CD4-positive, alpha-beta T cell treated with Interleukin-17A for 1 hour (primary cell): ENCODE measurements at regions not wholly inside any gene's neighbourhood (a gene's known extent, or its start where the extent isn't known, plus 50 kb on each side); places are given as distances from the start of the nearest gene placed in this dataset.

Experiments used
- DNase-seq: peaks from one replicate; pipeline ENCODE4 v3.0.0-alpha.2; 2020

DNA sequence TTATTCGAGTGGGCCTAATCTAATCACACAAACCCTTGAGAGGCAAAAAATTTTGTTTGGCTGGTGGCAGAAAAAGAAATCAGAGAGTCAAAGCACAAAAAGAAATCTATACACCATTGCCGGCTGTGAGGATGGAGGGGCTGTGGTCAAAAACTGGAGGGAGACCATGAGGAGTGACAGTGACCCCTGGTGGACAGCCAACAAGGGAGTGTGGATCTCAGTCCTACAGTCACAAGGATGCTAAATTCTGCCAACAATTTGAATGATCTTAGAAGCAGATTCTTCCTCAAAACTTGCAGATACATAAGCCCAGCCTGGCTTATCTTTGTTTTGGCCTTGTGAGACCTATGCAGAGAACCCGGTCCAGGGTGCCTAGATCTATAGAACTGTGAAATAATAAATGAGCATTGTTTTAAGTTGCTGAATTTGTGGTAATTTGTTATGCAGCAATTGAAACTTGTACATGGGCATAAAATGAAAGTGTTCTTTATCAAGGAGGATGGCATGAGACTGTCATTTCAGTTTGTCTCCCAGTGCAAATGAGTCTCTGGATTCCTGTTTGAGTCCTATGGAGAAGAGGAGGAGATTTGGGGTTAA, 103.0 kb upstream of the ARHGEF26 start:
- DNase-seq = peak; percentile 21

- no peak for DNase-seq
Observed at GRCh38 chr3:154022606-154023005, 98.6 kb upstream of the ARHGEF26 start.

DNA sequence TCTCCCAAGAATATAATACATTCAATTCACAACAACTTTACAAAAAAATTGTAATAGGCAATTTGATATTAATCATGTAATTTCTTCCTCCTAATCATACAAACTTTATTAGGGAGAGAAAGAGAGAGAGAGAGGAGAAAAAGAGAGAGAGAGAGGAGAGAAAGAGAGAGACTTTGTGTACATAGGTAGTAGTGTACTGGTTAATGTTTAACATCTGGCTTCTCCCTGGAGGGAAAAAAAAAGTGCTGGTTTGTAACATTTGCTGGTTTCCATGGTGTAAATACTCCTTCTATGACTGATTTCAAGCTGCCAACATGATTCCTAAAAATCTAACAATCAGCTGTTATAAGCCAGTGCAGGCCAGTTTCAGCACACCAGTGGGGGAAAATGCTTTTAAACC, 98.0 kb upstream of the ARHGEF26 start:
- DNase-seq = no peak

DNA sequence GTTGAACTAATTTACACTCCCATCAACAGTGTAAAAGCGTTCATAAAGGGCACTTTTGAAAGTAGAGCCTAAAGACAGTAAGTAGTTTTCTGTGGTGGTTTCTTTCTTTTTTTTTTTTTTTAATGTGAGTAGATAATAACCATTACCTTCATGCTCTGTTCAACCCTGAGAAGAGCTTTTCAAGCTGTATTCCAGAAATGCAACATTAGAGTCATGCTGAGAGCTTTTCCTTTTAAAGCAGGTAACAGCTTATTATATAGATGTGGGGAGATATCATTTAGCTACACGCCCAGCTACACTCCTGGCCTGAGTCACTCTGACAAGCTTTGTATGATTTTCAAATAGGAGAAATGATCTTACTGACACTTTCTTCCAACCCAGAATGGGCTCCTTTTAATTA, 96.2 kb upstream of the ARHGEF26 start:
- DNase-seq = no peak

DNA sequence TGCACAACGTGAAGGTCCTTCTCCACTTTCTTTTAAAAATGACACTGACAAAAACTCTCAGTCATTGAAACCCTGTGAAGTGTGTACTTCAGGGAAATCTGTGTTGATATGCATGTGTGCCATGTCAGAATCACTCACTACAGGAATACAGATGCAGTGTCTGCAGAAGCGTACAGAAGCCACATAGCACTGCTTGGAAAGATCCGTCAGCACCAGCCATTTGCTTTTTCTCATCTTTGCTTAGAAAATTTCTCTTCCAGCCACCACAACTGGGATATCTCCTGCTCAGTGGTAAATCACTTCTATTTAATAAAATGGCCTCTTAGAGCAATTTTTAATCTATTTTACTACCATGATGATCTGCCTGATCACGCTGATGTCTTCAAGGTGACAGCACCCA, 91.3 kb upstream of the ARHGEF26 start:
- DNase-seq = no peak

- DNase-seq = no peak
Observed at GRCh38 chr3:154034797-154035330, 86.3 kb upstream of the ARHGEF26 start.

DNA sequence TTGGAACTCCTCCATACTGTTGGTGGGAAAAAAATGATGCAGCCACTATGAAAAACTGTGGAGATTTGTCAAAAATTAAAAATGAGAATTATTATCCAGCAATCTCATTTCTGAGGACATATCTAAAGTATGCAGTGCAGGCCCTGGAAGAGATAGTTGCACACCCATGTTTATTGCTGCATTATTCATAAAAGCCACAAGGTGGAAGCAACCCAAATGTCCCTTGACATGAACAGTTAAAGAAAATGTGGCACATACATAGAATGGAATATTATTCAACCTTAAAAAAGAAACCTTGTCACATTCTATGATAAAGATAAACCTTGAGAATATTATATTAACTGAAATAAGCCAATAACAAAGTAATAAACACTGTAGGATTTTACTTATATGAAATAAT, 80.9 kb upstream of the ARHGEF26 start:
- no peak for DNase-seq

DNA sequence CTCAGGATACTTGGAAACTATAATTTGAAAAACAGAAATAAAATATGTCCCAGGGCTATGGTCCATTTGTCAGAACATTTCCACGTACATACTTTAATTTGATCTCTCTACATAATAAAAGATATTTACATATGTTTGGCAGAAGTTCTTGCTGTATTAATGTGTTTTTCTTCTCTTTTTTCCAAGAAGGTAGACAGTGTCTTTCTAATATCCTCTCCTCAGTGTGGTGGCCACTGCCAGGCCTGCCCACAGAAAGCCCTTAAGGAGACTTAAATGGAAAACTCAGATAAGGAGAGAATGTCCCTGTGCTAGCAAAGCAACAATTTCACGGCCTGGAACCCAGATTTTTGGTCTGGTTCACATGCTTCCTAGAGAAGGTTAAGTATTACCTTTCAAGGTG, 76.5 kb upstream of the ARHGEF26 start:
- DNase-seq = no peak

DNA sequence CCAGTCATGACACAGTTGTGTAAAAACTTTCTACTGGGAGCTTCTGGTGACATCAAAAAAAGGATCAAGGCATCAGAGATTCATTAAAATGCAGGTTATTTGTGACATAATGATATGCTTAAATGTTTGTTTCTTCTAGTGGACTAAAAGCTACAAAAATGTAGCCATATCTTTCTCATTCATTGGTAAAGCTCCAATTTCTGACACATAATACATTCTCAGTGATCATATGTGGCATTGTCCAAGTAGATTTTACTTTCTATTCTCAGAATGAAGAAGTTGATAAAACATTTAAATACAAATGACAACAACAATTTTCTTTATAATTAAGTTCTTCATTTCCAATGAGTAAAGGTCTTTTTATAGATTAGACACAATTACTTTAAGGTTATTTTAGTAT, 71.0 kb upstream of the ARHGEF26 start:
- no peak for DNase-seq

GRCh38 chr3:154050766-154051165, 70.4 kb upstream of the ARHGEF26 start:
- no peak for DNase-seq

GRCh38 chr3:154059833-154060232, 61.4 kb upstream of the ARHGEF26 start:
- no peak for DNase-seq

GRCh38 chr3:154060238-154061000, 60.8 kb upstream of the ARHGEF26 start:
- no peak for DNase-seq

DNA sequence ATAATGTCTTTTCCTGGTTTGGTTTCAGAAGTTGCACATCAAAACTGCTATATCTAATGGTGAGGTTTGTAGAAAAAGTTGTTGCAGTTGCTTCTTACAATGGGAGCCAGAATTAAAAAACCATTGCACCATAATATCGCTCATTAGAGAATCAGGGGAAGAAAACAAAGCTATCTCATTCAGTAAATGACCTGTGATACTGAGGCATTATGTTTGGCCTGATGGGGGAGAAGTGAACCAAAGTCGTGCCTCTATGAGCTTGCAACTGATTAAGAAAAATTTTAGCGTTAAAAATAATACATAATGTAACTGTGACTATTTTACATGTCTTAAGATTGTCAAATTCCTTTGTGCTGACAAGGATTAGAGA, 60.2 kb upstream of the ARHGEF26 start:
- DNase-seq = no peak

GRCh38 chr3:154062513-154062912, 58.7 kb upstream of the ARHGEF26 start:
- DNase-seq = no peak

- DNase-seq = no peak
Observed at GRCh38 chr3:154071146-154071545, 50.0 kb upstream of the ARHGEF26 start.
